ENCODE measurements at regions not wholly inside any gene's neighbourhood (a gene's known extent, or its start where the extent isn't known, plus 50 kb on each side); places are given as distances from the start of the nearest gene placed in this dataset.

GRCh38 chr12:63090716-63091115 lies 60.3 kb downstream of the AVPR1A start:
- H3K36me3 ChIP-seq = no peaks in the 10 kb centered on the region
- no peak for TF ChIP-seq CTCF (IDR thresholded peaks at IDR 0.05; ENCODE audit: low read depth, low read length)
- H3K9me3 ChIP-seq (ENCODE audit: low read depth) = no peaks in the 10 kb centered on the region
- H3K27ac ChIP-seq = no peak overlapping the region
- H3K4me1 ChIP-seq (ENCODE audit: low read depth) = no peaks in the 10 kb centered on the region
- H3K27me3 ChIP-seq = no peaks in the 10 kb centered on the region
- DNase-seq (ENCODE audit: low read depth in 1 of 2, low spot score in 1 of 2) = no peak
- H3K4me3 ChIP-seq = no peak overlapping the region

- Histone ChIP-seq H3K27ac (no peak overlapping the region), H3K27me3 (no peaks in the 10 kb centered on the region), H3K9me3 (ENCODE audit: low read depth) (no peaks in the 10 kb centered on the region), H3K36me3 (no peaks in the 10 kb centered on the region), H3K4me3 (no peak overlapping the region), H3K4me1 (ENCODE audit: low read depth) (no peaks in the 10 kb centered on the region)
- no peak for TF ChIP-seq CTCF (IDR thresholded peaks at IDR 0.05; ENCODE audit: low read depth, low read length)
- no peak for DNase-seq (ENCODE audit: low read depth in 1 of 2, low spot score in 1 of 2)
These were observed 64.7 kb downstream of the AVPR1A start for GRCh38 chr12:63086149-63086915.

GRCh38 chr12:63085120-63085519 lies 65.9 kb downstream of the AVPR1A start:
- H3K36me3 ChIP-seq = no peaks in the 10 kb centered on the region
- H3K4me1 ChIP-seq (ENCODE audit: low read depth) = peaks cover under 1% of the 10 kb centered on the region
- no peak overlapping the region for H3K27ac ChIP-seq
- no peak for TF ChIP-seq CTCF (IDR thresholded peaks at IDR 0.05; ENCODE audit: low read depth, low read length)
- H3K27me3 ChIP-seq = no peaks in the 10 kb centered on the region
- H3K4me3 ChIP-seq = no peak overlapping the region
- no peak for DNase-seq (ENCODE audit: low read depth in 1 of 2, low spot score in 1 of 2)
- H3K9me3 ChIP-seq (ENCODE audit: low read depth) = no peaks in the 10 kb centered on the region

GRCh38 chr12:63084501-63084900 lies 66.5 kb downstream of the AVPR1A start:
- Histone ChIP-seq H3K27ac (no peak overlapping the region), H3K4me3 (no peak overlapping the region), H3K4me1 (ENCODE audit: low read depth) (peaks cover 4% of the 10 kb centered on the region), H3K27me3 (no peaks in the 10 kb centered on the region), H3K36me3 (no peaks in the 10 kb centered on the region), H3K9me3 (ENCODE audit: low read depth) (no peaks in the 10 kb centered on the region)
- DNase-seq (ENCODE audit: low read depth in 1 of 2, low spot score in 1 of 2) = no peak
- no peak for TF ChIP-seq CTCF (IDR thresholded peaks at IDR 0.05; ENCODE audit: low read depth, low read length)

- H3K4me1 ChIP-seq (ENCODE audit: low read depth) = peaks cover 4% of the 10 kb centered on the region
- H3K4me3 ChIP-seq = no peak overlapping the region
- no peak overlapping the region for H3K27ac ChIP-seq
- no peak for DNase-seq (ENCODE audit: low read depth in 1 of 2, low spot score in 1 of 2)
- H3K36me3 ChIP-seq = no peaks in the 10 kb centered on the region
- TF ChIP-seq CTCF (IDR thresholded peaks at IDR 0.05; ENCODE audit: low read depth, low read length) = no peak
- H3K27me3 ChIP-seq = no peaks in the 10 kb centered on the region
- no peaks in the 10 kb centered on the region for H3K9me3 ChIP-seq (ENCODE audit: low read depth)
These were observed 68.0 kb downstream of the AVPR1A start for GRCh38 chr12:63083046-63083445.
